Upper lobe of left lung (tissue), 4 donors: ENCODE measurements at regions not wholly inside any gene's neighbourhood (a gene's known extent, or its start where the extent isn't known, plus 50 kb on each side); places are given as distances from the start of the nearest gene placed in this dataset.

Source experiments
- CTCF ChIP-seq, 6 experiments: fragments of 450-650 bp in 4 of 6; fragments of 200-600 bp in 2 of 6; sonication (generic) in 2 of 6; IDR thresholded peaks; one replicate each; pipeline ENCODE4 v1.5.1; 2016 to 2019; ENCODE audit warnings: antibody characterized with exemption in 6 of 6
- POLR2A ChIP-seq, 4 donors: fragments of 450-650 bp; IDR thresholded peaks; one replicate each; pipeline ENCODE4 v1.5.1; 2016 to 2017; ENCODE audit warnings: antibody characterized with exemption in 4 of 4, mild to moderate bottlenecking in 2 of 4

GRCh38 chr3:118587847-118588246 is 446.8 kb downstream of the IGSF11 start:
- no peak for TF ChIP-seq CTCF (IDR thresholded peaks at IDR 0.05)
- TF ChIP-seq POLR2A (IDR thresholded peaks at IDR 0.05) = no peak
